SK-MEL-5 (cell line): ENCODE measurements at regions not wholly inside any gene's neighbourhood (a gene's known extent, or its start where the extent isn't known, plus 50 kb on each side); places are given as distances from the start of the nearest gene placed in this dataset.

Source experiments
- DNase-seq: peaks from one replicate; pipeline ENCODE4 v3.0.0-alpha.2; 2016; ENCODE audit warnings: low read depth, low spot score
- in situ Hi-C: cut with HindIII; loops from 2 replicates; pipeline ENCODE4 v1.10.0; 2016; ENCODE audit warnings: low sequenced_read_pairs, high pct_unique_total_duplicates, low pct_unique_long_range_greater_than_20kb

DNA sequence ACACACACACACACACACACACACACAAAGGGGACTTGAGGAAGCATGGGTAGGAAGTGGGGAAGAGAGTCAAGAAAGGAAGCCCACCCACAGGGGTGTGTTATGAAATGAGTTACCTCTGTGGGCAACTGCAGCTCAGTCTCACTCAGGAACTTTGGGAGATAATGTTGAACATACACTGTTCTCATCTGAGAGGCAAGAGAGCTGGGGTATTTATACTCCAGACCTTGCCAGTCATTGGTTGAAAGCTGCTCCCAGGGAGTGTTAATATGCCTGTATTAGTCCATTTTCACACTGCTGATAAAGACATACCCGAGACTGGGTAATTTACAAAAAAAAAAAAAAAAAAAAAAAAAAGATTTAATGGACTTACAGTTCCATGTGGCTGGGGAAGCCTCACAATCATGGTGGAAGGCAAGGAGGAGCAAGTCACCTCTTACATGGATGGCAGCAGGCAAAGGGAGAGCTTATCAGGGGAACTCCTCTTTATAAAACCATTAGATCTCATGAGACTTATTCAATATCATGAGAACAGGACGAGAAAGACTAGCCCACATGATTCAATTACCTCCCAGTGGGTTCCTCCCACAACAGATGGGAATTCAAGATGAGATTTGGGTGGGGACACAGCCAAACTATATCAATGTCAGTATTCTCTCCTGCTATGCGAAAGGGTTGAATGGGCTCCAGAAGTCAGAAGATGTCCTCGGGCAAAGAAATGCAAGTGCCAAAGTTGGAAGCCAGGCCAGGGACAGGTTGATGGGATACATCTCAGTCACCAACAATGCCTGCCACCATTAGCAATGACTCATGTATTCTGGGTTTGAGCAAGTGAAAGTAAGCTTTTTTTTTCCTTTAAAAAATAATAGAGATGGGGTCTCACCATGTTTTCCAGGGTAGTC, 270.5 kb downstream of the MRTFB start:
- DNase-seq: peak; percentile 22
- in situ Hi-C loops: no loop called here

DNA sequence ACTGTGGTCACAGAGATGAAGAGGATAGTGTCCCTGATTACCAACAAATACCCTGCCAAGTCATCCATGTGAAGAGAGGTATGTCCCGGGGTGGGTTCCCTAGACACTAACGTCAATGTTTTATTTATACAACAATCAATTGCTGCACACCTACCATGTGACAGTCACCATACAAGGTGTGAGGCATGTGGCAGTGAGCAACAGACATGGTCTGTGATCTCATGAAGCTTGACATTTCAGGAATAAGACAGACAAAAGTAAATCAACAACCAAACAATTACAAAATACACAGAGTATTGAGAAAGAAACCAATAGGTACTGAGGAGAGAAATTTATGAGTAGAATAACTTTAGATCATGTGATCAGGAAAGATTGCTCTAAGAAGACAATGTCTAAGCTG, 268.6 kb downstream of the MRTFB start:
- peak; percentile 10 for DNase-seq
- in situ Hi-C loops: no loop called here

DNA sequence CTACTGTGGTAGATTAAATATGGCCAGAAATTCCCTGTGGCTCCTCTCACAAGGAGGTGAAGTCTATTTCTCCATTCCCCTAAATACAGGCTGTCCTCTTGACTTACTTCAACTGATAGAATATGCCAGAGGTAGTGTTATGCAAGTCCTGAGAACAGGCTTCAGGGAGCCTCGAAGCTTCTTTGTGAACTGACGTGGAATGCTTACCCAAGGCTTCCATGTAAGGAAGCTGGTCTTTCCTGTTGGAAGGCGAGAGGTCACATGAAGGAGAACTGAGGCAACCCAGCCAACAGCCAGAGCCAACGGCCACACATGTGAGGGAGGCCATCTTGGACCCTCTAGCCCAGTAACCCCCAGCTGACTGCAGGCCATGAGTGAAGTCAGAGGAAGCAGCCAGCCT, 267.9 kb downstream of the MRTFB start:
- DNase-seq: no peak
- in situ Hi-C loops: no loop called here

DNA sequence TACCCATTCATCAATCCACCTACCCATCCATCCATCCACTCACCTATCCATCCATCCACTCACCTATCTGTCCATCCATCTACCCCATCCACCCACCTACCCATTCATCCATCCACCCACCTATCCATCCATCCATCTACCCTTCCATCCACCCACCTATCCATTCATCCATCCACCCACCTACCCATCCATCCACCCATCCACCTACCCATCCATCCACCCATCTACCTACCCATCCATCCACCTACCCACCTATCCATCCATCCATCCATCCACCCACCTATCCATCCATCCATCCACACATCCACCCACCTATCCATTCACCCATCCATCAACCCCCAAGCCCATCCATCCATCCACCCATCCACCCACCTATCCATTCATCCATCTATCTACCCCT, 267.1 kb downstream of the MRTFB start:
- in situ Hi-C loops: no loop called here
- no peak for DNase-seq

DNA sequence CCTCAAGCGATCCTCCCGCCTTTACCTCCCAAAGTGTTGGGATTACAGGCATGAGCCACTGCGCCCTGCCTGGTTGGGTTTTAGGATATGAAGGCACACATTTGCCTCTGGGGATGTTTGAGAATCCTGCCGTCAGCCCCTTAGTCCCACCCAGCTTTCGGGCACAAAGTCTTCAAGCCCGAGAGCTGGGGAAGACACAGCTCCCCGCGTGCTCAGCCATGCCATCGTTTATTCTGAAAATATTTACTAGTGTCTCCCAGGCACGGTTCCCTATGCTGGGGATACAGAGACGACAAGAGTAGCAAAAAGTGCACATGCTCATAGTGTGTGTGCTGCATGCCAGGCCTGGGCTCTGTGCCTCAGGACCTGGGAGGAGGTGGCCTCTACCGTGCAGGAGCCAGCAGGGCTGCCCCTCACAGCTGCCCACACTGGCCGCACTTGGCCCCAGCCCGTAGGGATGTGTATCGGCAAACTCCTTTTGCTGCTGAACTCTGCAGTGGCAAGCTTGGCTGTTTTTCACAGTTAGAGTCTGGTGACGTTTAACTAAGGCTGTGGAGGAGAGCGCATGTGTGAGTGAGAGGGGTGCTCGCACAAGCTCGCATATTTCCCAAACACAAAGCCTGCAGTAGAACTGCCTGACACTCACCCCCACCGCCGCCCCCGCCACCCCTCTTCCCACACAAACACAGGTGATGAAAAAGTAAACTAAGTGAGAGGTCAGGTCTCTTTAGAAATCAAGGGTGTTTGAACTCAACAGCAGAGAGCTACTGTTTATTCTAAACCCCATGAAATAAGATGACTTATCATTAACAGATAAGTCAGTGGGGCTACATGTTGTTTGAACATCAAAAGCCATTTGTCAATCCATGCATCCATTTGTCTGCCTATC, 266.4 kb downstream of the MRTFB start:
- in situ Hi-C loops: no loop called here
- DNase-seq: no peak

DNA sequence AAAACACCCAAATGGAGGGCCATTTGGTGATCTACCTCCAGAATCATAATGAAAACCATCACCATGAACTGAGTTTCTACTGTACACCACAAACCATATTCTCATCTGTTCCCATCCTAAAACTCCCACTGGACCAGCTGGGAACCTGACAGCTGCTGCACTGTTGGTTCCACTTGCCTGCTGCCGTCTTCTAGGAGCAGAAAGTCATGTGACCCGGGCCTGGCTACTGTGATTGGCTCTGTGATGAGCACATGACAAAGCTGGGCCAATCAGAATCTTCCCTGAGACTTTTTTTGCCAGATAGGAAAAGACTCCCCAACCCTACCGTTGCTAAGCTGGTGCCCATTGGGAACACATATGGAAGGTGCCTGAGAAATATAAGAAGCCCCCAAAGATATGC, 264.2 kb downstream of the MRTFB start:
- in situ Hi-C loops: no loop called here
- DNase-seq: no peak

DNA sequence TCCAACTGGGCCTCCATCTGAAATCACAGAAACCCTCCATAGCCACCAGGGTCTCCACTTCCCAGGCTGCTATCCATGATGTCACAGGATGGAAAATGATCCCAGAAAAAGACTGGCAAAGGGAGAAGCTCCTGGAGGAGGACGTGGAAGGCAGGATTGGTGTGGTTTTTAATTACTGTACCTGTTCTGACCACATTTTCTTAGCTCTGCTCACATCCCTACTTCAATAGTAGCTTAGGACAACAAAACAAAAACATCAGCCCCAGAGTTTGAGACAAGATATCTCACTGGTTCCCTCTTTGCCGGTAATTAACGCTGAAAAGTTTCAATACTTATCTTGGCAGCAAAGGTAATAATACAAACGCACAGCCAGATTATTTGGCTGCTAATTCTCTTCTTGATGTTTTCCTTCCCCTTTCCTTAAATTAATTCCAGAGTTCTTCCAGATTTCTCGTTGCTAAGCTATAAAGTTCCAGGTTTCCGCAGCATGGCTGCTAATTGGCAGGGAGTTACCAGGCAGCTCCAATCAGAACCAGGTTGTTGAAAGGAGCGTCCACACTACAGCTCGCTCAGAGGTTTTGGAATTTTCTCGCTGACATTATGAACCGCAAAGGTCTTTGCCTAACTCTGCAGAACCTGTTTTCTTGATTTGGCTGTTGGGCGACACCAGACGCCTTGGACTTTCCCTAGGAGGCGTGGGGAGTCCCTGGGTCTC, 263.4 kb downstream of the MRTFB start:
- in situ Hi-C loops: no loop called here
- no peak for DNase-seq

DNA sequence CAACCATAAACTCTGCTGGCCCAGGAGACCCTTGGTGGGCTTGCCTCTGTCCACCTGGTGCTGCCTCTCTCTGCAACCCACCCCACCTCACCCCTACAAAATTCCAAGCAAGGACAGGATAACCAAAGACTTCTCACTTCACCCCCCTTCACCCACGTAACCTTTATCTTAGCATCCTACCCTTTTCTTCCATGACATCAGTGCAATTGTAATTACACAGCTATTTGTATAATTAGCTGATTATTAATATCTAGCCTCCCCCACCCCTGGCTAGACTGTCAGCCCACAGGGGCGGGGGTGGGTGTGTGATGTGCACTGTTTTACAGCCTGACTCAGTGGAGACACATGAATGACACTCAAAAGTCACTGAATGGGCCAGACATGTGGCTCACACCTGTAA, 262.2 kb downstream of the MRTFB start:
- DNase-seq: no peak
- in situ Hi-C loops: no loop called here

DNA sequence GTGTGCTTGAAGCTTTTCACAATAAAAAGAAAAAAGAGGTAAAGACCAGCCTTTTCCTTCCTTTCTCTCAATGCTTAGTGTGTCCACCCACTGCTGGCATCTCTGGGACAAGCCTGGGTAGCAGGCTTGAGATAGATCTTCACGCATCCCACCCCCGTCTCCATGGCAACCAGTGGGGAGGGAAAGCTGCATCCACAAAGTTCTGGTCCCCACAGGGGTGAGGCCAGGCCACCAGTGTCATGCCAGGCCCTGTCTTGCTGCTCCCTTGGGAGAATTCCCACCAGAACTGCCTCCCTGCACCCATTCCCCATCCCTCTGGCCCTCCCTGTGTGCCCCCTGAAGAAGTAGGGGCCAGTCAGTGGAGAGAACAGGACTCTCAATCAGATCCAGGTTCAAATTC, 259.9 kb downstream of the MRTFB start:
- in situ Hi-C loops: no loop called here
- DNase-seq: no peak

DNA sequence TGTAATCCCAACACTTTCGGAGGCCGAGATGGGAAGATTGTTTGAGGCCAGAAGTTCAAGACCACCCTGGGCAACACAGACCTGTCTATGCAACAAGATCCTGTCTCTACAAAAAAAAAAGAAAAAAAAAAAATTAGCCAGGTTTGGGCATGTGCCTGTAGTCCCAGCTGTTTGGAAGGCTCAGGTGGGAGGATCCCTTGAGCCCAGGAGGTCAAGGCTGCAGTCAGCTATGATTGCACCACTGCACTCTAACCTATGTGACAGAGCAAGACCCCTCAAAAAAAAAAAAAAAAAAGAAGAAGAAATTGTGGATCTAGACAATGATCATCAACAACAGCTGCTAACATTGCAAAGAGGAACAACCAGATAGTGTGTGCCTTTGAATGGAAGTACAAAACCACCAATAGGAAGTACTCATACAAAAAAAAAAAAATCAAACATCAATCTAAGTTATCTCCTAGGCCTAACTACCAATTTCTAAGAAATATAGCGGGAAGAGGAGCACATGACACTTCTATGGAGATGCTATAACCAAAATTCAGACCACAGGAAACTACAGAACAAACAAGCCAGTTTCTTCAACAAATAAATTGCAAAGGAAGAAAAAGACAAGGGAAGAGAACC, 258.7 kb downstream of the MRTFB start:
- in situ Hi-C loops: no loop called here
- DNase-seq: no peak

DNA sequence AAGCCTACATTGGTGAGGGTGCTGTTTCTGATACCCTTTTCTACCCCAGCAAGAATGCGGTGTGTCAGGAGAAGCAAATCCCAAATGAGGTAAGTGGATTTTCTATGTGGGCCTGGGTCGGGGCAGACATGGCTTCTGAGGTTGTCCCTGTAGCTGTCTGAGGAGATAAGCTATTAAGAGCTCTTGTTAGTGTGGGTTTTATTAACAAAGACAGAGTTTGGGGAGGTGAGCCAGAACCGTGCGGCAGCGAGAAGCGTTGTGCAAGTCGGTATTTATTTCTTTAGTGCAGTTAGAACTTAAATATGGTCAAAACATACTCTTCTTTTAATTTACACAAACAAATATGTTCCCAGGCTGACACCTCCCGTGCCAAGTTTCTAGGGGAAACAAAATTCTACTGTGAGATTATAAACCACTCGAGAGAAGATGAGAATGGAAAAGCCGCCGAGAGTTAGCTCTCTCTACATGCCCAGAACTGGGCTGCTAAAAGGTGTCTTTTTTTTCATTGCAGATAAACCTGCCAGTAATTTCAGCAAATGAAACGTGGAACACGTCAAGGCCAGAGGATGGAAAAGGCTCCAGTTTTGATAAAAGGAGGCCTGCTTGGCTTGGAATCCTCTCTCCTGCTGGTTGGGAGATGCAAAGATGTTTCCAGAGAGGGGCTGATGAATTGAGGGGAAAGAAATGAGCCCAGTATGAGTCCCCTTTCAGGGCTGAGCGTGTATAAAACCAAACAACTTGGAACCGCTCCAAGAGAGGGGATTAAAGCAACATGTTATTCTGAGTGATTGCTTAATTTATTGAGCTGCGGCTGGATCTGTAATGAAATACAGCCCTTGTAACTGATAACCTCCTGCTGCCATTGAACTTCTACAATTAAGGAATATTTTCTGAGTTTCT, 254.6 kb downstream of the MRTFB start:
- DNase-seq: no peak
- in situ Hi-C loops: no loop called here

DNA sequence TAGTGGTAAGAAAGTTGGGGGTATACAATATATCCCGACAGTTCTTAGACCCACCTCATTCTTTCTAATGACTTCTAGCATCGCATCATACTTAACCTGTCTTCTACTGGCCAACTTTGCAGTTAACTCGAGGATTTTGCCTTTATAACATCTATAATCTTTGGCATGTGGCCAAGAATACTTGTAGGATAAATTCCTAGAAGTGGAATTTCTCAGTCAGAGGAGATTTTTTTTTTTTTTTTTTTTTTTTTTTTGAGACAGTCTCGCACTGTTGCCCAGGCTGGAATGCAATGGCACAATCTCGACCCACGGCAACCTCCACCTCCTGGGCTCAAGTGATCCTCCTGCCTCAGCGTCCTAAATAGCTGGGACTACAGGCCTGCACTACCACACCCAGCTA, 253.5 kb downstream of the MRTFB start:
- DNase-seq: no peak
- in situ Hi-C loops: no loop called here

DNA sequence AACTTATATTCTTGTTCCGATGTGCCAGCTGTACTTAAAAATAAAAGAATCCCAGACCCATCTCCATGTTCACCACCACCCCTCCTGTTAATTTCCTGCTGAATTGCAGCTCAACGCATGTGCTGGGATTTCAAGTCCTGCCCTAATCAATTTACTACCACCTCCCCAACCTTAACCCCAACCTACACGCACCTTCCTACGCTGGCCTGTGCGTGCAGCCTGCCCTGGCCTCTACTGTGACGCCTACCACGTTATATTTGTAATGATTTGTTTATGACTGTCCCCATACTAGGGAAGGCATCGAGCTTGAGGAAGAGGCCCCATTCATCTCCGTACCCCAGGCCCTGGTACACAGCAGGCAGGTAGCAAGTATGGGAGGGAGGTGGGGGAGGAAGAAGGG, 251.1 kb downstream of the MRTFB start:
- in situ Hi-C loops: no loop called here

DNA sequence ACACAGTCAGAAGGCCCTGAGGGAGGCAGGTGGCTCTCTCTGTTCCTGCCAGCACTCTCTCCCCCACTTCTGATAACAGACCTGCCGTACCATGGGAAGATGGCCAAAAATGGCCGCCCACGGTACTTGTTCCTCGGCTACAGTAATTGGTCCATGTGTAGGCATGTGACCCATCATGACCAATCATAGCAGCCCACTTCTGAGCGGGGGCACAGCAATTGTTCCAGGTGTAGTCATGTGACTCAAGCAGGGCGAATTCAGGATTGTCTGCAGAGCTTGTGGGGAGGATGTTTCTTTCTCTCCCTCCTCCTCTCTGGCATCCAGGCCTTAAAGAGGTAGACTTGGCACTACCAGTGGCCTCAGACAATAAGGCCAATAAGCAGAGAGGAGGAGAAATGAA, 250.4 kb downstream of the MRTFB start:
- in situ Hi-C loops: no loop called here
- no peak for DNase-seq

More for the DNA sequence above, 251.1 kb downstream of the MRTFB start:
- no peak for DNase-seq

DNA sequence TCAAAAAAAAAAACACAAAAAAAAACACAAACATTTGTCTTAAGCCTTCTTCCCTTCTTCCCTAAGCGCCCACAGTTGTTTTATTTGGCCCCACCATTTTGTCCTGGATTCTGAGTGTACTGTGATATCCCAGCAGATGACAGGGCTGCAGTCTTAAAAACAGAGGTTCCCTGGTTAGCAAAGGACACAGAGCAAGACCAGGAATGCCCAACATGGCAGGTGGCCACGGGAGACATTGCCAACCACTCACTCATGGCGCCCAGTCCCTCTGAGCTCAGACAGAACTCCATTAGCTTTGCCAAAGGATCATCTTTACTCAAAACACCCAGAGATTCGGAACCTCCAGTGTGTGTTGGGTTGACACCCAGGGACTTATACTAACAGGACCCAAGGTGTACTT, 249.3 kb downstream of the MRTFB start:
- in situ Hi-C loops: no loop called here
- no peak for DNase-seq
